Cardiac muscle cell (in vitro differentiated cells and primary cell): ENCODE measurements at regions not wholly inside any gene's neighbourhood (a gene's known extent, or its start where the extent isn't known, plus 50 kb on each side); places are given as distances from the start of the nearest gene placed in this dataset.

ENCODE experiments used
- DNase-seq, 2 donors: peaks; one replicate each; pipeline versions ENCODE4 v3.0.0 to v3.0.0-alpha.2; 2010 to 2017; ENCODE audit warnings: low read depth in 1 of 2, low spot score in 1 of 2
- H3K27ac ChIP-seq: fragments of 200-600 bp; sonication (generic); 2 replicates; pipeline ENCODE4 v1.5.1; 2016
- H3K27me3 ChIP-seq: fragments of 200-600 bp; sonication (generic); 2 replicates; pipeline ENCODE4 v1.6.0; 2016; ENCODE audit warnings: control low read depth
- H3K36me3 ChIP-seq: fragments of 200-600 bp; sonication (generic); 2 replicates; pipeline ENCODE4 v1.5.1; 2016; ENCODE audit warnings: control low read depth
- H3K4me1 ChIP-seq: fragments of 200-600 bp; sonication (generic); 2 replicates; pipeline ENCODE4 v1.8.1; 2017; ENCODE audit warnings: low read depth, mild to moderate bottlenecking, mixed run types
- H3K4me3 ChIP-seq: fragments of 200-600 bp; sonication (generic); 2 replicates; pipeline ENCODE4 v1.5.1; 2016; ENCODE audit warnings: mild to moderate bottlenecking
- H3K9me3 ChIP-seq: fragments of 200-600 bp; sonication (generic); 2 replicates; pipeline ENCODE4 v1.5.1; 2017; ENCODE audit warnings: low read depth, mild to moderate bottlenecking, control low read depth
- TF ChIP-seq, protein P1 (sequence below): IDR thresholded peaks from 2 replicates; pipeline ENCODE4 v1.5.1; 2012; ENCODE audit warnings: low read depth, mild to moderate bottlenecking, low read length

DNA sequence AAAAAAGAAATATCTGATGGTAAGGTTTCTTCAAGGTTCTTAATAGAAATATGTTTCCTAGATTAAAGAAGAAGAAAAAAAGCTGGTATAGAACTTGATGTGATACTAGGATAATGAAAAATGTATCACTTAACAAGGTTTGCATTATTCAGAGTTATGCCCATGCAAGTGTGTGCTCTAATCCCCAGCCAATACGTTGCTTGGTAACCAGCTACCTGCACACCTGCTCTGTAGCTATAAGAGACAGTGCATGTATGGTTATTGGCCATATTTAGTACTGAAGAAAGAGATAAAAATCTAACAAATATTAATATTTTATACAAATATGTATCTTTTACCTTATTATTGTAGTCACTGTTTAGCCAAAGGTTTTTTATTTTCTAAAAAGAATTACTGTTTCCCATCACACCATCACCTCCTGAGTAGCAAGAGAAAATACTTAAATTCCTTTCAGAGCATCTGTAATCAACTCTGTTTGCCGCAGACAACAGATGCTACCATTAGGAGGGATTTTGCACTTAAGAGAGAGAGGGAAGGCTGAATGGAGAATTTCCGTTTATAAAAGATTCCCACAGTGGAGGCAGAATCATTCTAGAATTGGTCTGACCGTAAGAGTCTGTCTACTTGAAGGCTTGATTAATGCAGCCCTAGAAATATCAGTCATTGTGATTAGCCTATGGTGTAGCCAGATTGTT, 115.6 kb downstream of the NEDD1 start:
- DNase-seq = no peak
- H3K9me3 ChIP-seq = no peaks in the 10 kb centered on the region
- no peak overlapping the region for H3K27ac ChIP-seq
- no peaks in the 10 kb centered on the region for H3K36me3 ChIP-seq
- no peak overlapping the region for H3K4me3 ChIP-seq
- TF ChIP-seq, protein P1, sequence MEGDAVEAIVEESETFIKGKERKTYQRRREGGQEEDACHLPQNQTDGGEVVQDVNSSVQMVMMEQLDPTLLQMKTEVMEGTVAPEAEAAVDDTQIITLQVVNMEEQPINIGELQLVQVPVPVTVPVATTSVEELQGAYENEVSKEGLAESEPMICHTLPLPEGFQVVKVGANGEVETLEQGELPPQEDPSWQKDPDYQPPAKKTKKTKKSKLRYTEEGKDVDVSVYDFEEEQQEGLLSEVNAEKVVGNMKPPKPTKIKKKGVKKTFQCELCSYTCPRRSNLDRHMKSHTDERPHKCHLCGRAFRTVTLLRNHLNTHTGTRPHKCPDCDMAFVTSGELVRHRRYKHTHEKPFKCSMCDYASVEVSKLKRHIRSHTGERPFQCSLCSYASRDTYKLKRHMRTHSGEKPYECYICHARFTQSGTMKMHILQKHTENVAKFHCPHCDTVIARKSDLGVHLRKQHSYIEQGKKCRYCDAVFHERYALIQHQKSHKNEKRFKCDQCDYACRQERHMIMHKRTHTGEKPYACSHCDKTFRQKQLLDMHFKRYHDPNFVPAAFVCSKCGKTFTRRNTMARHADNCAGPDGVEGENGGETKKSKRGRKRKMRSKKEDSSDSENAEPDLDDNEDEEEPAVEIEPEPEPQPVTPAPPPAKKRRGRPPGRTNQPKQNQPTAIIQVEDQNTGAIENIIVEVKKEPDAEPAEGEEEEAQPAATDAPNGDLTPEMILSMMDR = no peak
- no peaks in the 10 kb centered on the region for H3K27me3 ChIP-seq
- H3K4me1 ChIP-seq = no peaks in the 10 kb centered on the region

DNA sequence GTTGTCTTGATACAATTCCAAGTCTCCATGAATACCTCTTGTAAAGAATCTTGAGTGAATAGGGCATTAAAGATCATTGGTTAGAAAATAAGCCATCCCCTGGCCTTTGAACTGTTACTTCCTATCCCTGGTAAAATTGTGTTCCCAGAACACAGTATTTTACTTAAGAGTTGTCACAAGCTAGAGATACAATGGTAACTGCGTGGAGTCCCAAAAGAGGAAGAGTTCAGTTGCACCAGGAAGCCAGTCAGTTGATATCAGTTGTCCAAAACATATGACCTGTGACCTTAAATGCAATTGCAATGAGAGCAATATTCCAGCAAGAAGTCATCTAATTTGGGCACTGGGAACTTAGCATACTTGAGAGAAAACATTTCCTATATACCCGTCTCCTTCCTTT, 117.3 kb downstream of the NEDD1 start:
- Histone ChIP-seq H3K36me3 (no peaks in the 10 kb centered on the region), H3K4me3 (no peak overlapping the region), H3K4me1 (no peaks in the 10 kb centered on the region), H3K27ac (no peak overlapping the region), H3K27me3 (no peaks in the 10 kb centered on the region), H3K9me3 (no peaks in the 10 kb centered on the region)
- TF ChIP-seq, protein P1 = no peak
- DNase-seq = no peak

GRCh38 chr12:97026901-97027300, 119.8 kb downstream of the NEDD1 start:
- TF ChIP-seq, protein P1 = no peak
- no peaks in the 10 kb centered on the region for H3K9me3 ChIP-seq
- H3K4me1 ChIP-seq = no peaks in the 10 kb centered on the region
- DNase-seq = no peak
- H3K27me3 ChIP-seq = no peaks in the 10 kb centered on the region
- no peak overlapping the region for H3K4me3 ChIP-seq
- H3K27ac ChIP-seq = no peak overlapping the region
- H3K36me3 ChIP-seq = no peaks in the 10 kb centered on the region

DNA sequence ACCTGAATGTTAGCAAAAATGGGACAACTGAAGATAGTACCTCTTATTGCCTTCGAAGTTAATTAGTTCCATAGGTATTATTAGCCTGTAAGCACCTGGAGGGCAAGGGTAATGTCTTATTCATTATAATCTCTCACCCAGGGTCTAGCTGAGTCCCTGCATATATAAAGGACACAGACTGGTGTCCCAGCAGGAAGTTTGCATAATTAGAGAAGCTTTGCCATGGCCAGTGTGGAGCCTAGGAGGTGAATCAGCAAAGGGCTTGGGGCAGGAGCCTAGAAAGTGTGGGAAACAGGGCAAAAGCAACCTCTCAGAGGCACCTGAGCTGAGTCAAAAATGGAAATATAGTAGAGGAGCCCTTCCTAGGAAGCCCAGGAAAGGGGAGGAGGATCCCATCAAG, 120.4 kb downstream of the NEDD1 start:
- no peak overlapping the region for H3K27ac ChIP-seq
- no peak for DNase-seq
- H3K9me3 ChIP-seq = no peaks in the 10 kb centered on the region

DNA sequence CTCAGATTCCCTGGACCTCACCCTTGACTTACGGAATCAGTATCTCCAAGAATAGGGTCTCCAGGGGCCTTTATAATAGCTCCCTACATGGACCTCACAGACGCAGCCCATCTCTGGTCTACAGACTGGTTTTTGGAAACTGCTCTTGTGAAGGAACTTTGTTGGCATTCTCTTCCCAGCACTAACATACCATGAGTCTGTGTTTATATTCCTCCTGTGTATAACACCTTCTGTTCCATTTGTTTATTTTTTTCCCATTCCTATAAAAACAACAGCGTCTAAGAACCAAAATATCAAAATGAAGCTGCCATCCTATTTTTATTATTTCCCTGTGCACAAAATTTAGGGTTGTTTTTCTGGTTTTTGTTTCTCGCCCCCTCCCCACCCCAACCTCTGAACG, 131.1 kb downstream of the NEDD1 start:
- H3K36me3 ChIP-seq = no peaks in the 10 kb centered on the region
- H3K27ac ChIP-seq = no peak overlapping the region
- no peak overlapping the region for H3K4me3 ChIP-seq
- H3K4me1 ChIP-seq = no peaks in the 10 kb centered on the region
- TF ChIP-seq, protein P1 = no peak
- no peak for DNase-seq
- H3K9me3 ChIP-seq = no peaks in the 10 kb centered on the region
- H3K27me3 ChIP-seq = no peaks in the 10 kb centered on the region

More for the DNA sequence above, 120.4 kb downstream of the NEDD1 start:
- TF ChIP-seq, protein P1 = no peak
- no peak overlapping the region for H3K4me3 ChIP-seq
- no peaks in the 10 kb centered on the region for H3K36me3 ChIP-seq
- no peaks in the 10 kb centered on the region for H3K4me1 ChIP-seq
- no peaks in the 10 kb centered on the region for H3K27me3 ChIP-seq
